ENCODE measurements at regions not wholly inside any gene's neighbourhood (a gene's known extent, or its start where the extent isn't known, plus 50 kb on each side); places are given as distances from the start of the nearest gene placed in this dataset.

DNA sequence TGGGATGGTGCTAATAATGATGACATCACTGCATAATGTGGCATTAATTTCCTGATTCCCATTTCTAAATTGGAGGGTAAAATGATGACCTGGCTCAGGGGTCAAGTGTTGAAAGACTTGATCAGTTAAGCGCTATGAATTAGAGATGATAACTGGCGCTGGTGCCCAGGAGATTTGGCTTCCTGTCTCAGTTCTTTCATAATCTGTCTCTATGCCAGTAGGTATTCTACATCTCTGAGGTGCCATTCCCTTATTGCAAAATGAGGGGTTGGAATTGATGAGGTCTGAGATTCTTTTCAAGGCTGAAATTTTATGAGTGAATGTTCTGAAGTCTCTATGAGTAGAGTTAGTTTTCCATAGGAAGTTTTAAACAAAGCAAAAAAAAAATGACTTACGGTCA is 1715.1 kb upstream of the WWC1 start:
- TF ChIP-seq, protein P1, sequence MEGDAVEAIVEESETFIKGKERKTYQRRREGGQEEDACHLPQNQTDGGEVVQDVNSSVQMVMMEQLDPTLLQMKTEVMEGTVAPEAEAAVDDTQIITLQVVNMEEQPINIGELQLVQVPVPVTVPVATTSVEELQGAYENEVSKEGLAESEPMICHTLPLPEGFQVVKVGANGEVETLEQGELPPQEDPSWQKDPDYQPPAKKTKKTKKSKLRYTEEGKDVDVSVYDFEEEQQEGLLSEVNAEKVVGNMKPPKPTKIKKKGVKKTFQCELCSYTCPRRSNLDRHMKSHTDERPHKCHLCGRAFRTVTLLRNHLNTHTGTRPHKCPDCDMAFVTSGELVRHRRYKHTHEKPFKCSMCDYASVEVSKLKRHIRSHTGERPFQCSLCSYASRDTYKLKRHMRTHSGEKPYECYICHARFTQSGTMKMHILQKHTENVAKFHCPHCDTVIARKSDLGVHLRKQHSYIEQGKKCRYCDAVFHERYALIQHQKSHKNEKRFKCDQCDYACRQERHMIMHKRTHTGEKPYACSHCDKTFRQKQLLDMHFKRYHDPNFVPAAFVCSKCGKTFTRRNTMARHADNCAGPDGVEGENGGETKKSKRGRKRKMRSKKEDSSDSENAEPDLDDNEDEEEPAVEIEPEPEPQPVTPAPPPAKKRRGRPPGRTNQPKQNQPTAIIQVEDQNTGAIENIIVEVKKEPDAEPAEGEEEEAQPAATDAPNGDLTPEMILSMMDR (IDR thresholded peaks at IDR 0.05 in 4 of 5, conservative IDR thresholded peaks at IDR 0.05 in 1 of 5), result no peak
- no peak for TF ChIP-seq POLR2A (IDR thresholded peaks at IDR 0.05)

All from gastrocnemius medialis (tissue), 4 donors.